GM19239 (cell line): ENCODE measurements at regions not wholly inside any gene's neighbourhood (a gene's known extent, or its start where the extent isn't known, plus 50 kb on each side); places are given as distances from the start of the nearest gene placed in this dataset.

Experiments
- DNase-seq: peaks from one replicate; pipeline ENCODE4 v3.0.0; 2011; ENCODE audit warnings: low spot score; ENCODE audit not compliant: insufficient read length
- FAIRE-seq: peaks from 2 replicates; lab custom pipeline; 2011; peaks lifted over from hg19 to GRCh38; lab: Jason Lieb, UNC

GRCh38 chr6:163943607-163944385, 529.3 kb downstream of the QKI start:
- no peak for DNase-seq
- FAIRE-seq: no peak

- DNase-seq (no peak), FAIRE-seq (no peak)
These were observed 528.3 kb downstream of the QKI start for GRCh38 chr6:163942790-163943189.

GRCh38 chr6:163941624-163941976, 527.1 kb downstream of the QKI start:
- FAIRE-seq (no peak), DNase-seq (no peak)

- DNase-seq: no peak
- FAIRE-seq: no peak
These were observed 526.4 kb downstream of the QKI start for GRCh38 chr6:163940705-163941623.

GRCh38 chr6:163937071-163937470, 522.6 kb downstream of the QKI start:
- DNase-seq: no peak
- no peak for FAIRE-seq

GRCh38 chr6:163935158-163935762, 520.7 kb downstream of the QKI start:
- no peak for DNase-seq
- FAIRE-seq: no peak

GRCh38 chr6:163930012-163930411, 515.5 kb downstream of the QKI start:
- no peak for FAIRE-seq
- no peak for DNase-seq

- DNase-seq (no peak), FAIRE-seq (no peak)
These were observed 515.0 kb downstream of the QKI start for GRCh38 chr6:163929538-163929937.

- no peak for FAIRE-seq
- DNase-seq: no peak
These were observed 512.1 kb downstream of the QKI start for GRCh38 chr6:163926642-163927041.

GRCh38 chr6:163925839-163926238, 511.3 kb downstream of the QKI start:
- DNase-seq (no peak), FAIRE-seq (no peak)

- DNase-seq (no peak), FAIRE-seq (no peak)
These were observed 509.3 kb downstream of the QKI start for GRCh38 chr6:163923658-163924411.

GRCh38 chr6:163922562-163922961, 508.0 kb downstream of the QKI start:
- no peak for DNase-seq
- no peak for FAIRE-seq

GRCh38 chr6:163919652-163920051, 505.1 kb downstream of the QKI start:
- DNase-seq: no peak
- FAIRE-seq: no peak

GRCh38 chr6:163916315-163917081, 502.0 kb downstream of the QKI start:
- DNase-seq (no peak), FAIRE-seq (no peak)

- DNase-seq (no peak), FAIRE-seq (no peak)
These were observed 500.6 kb downstream of the QKI start for GRCh38 chr6:163915131-163915530.

- DNase-seq (no peak), FAIRE-seq (no peak)
These were observed 498.5 kb downstream of the QKI start for GRCh38 chr6:163913045-163913444.

GRCh38 chr6:163906006-163906710, 491.6 kb downstream of the QKI start:
- DNase-seq (no peak), FAIRE-seq (no peak)

GRCh38 chr6:163904186-163904585, 489.7 kb downstream of the QKI start:
- no peak for FAIRE-seq
- DNase-seq: no peak

GRCh38 chr6:163903541-163903940, 489.0 kb downstream of the QKI start:
- FAIRE-seq (no peak), DNase-seq (no peak)
